Activated CD8-positive, alpha-beta memory T cell treated with anti-CD3 and anti-CD28 coated beads, Interleukin-2, amount 50 U/mL, for 48 hours (primary cell): ENCODE measurements at regions not wholly inside any gene's neighbourhood (a gene's known extent, or its start where the extent isn't known, plus 50 kb on each side); places are given as distances from the start of the nearest gene placed in this dataset.

Source experiments
- DNase-seq: peaks from one replicate; pipeline ENCODE4 v3.0.0-alpha.2; 2020

GRCh38 chr9:90078988-90079421 lies 474.2 kb downstream of the GADD45G start:
- DNase-seq: no peak

- DNase-seq: no peak
Measured at GRCh38 chr9:90085633-90086032, 480.8 kb downstream of the GADD45G start.

GRCh38 chr9:90086101-90086511 lies 481.3 kb downstream of the GADD45G start:
- no peak for DNase-seq

- no peak for DNase-seq
Measured at GRCh38 chr9:90088434-90088833, 483.6 kb downstream of the GADD45G start.

- no peak for DNase-seq
Measured at GRCh38 chr9:90088856-90089255, 484.0 kb downstream of the GADD45G start.

- DNase-seq: no peak
Measured at GRCh38 chr9:90090997-90091396, 486.2 kb downstream of the GADD45G start.

GRCh38 chr9:90092508-90092907 lies 487.7 kb downstream of the GADD45G start:
- no peak for DNase-seq

GRCh38 chr9:90095682-90096081 lies 490.9 kb downstream of the GADD45G start:
- no peak for DNase-seq

- no peak for DNase-seq
Measured at GRCh38 chr9:90097237-90097636, 492.4 kb downstream of the GADD45G start.

- DNase-seq: no peak
Measured at GRCh38 chr9:90098408-90098807, 493.6 kb downstream of the GADD45G start.

GRCh38 chr9:90099262-90099963 lies 494.6 kb downstream of the GADD45G start:
- DNase-seq: no peak

GRCh38 chr9:90100014-90100413 lies 495.2 kb downstream of the GADD45G start:
- DNase-seq: no peak

GRCh38 chr9:90102292-90102901 lies 497.6 kb downstream of the GADD45G start:
- DNase-seq: peak; percentile 79

- DNase-seq: no peak
Measured at GRCh38 chr9:90103771-90104170, 499.0 kb downstream of the GADD45G start.

- no peak for DNase-seq
Measured at GRCh38 chr9:90105773-90106172, 501.0 kb downstream of the GADD45G start.

- DNase-seq: no peak
Measured at GRCh38 chr9:90107040-90107725, 502.4 kb downstream of the GADD45G start.

- no peak for DNase-seq
Measured at GRCh38 chr9:90107726-90108655, 503.2 kb downstream of the GADD45G start.

- no peak for DNase-seq
Measured at GRCh38 chr9:90112788-90113187, 508.0 kb downstream of the GADD45G start.

GRCh38 chr9:90114641-90115425 lies 510.0 kb downstream of the GADD45G start:
- DNase-seq: no peak

- DNase-seq: no peak
Measured at GRCh38 chr9:90121762-90122161, 517.0 kb downstream of the GADD45G start.

GRCh38 chr9:90124961-90125360 lies 517.7 kb downstream of the DIRAS2 start:
- DNase-seq: no peak

GRCh38 chr9:90127923-90128322 lies 514.7 kb downstream of the DIRAS2 start:
- DNase-seq: no peak
